K562 (cell line): ENCODE measurements at regions not wholly inside any gene's neighbourhood (a gene's known extent, or its start where the extent isn't known, plus 50 kb on each side); places are given as distances from the start of the nearest gene placed in this dataset.
A peak's percentile ranks its signal among the peaks of the same experiment; 100 is the strongest.

Experiments used
- ARID1B ChIP-seq: fragments of 450-650 bp; IDR thresholded peaks from 2 replicates; pipeline ENCODE4 v1.6.1; 2016; ENCODE audit warnings: antibody characterized with exemption, mild to moderate bottlenecking, inconsistent platforms
- C11orf30 ChIP-seq: fragments of 450-650 bp; IDR thresholded peaks from 2 replicates; pipeline ENCODE4 v1.6.1; 2016; ENCODE audit warnings: low read depth, mild to moderate bottlenecking
- CBFA2T3 ChIP-seq: fragments of 450-650 bp; IDR thresholded peaks from 2 replicates; pipeline ENCODE4 v1.6.1; 2017
- CEBPG ChIP-seq, 3 experiments: fragments of 200-800 bp in 1 of 3; sonication (Bioruptor generic) in 1 of 3; sonication (generic) in 1 of 3; formaldehyde crosslinking in 1 of 3; IDR thresholded peaks in 2 of 3; conservative IDR thresholded peaks in 1 of 3; 2 replicates each; pipeline versions ENCODE4 v1.6.1 to v1.8.0; 2016 to 2022; ENCODE audit warnings: missing compliant biosample characterization in 2 of 3, missing genetic modification characterization in 2 of 3, mild to moderate bottlenecking in 1 of 3, missing genetic modification reagents in 1 of 3
- DACH1 ChIP-seq: fragments of 450-650 bp; IDR thresholded peaks from 2 replicates; pipeline ENCODE4 v1.6.1; 2018; ENCODE audit not compliant: partially characterized antibody
- DPF2 ChIP-seq: fragments of 450-650 bp; IDR thresholded peaks from 2 replicates; pipeline ENCODE4 v1.6.1; 2016
- FOXA3 ChIP-seq, 2 experiments: fragments of 450-650 bp in 1 of 2; sonication (generic) in 1 of 2; formaldehyde crosslinking; IDR thresholded peaks in 1 of 2; conservative IDR thresholded peaks in 1 of 2; 2 replicates each; pipeline versions ENCODE4 v1.4.0 to v1.8.0; 2020 to 2022; ENCODE audit warnings: mild to moderate bottlenecking in 2 of 2, missing genetic modification reagents in 1 of 2
- FOXJ2 ChIP-seq: fragments of 200-800 bp; sonication (Bioruptor generic); IDR thresholded peaks from 2 replicates; pipeline ENCODE4 v1.6.1; 2016; ENCODE audit warnings: missing genetic modification characterization, missing compliant biosample characterization
- ILK ChIP-seq: fragments of 450-650 bp; IDR thresholded peaks from 2 replicates; pipeline ENCODE4 v1.6.1; 2016; ENCODE audit warnings: missing genetic modification characterization, low read depth, mild to moderate bottlenecking, missing compliant biosample characterization, moderate library complexity, borderline replicate concordance
- JUN ChIP-seq, 2 experiments: sonication (generic) in 1 of 2; formaldehyde crosslinking in 1 of 2; IDR thresholded peaks; 2 replicates each; pipeline versions ENCODE4 v1.6.1 to v1.8.0; 2012 to 2022; ENCODE audit warnings: borderline replicate concordance in 2 of 2, mild to moderate bottlenecking in 2 of 2, improper control_type of control experiment in 1 of 2, low read depth in 1 of 2, low read length in 1 of 2, missing genetic modification reagents in 1 of 2
- KDM1A ChIP-seq, 2 experiments: fragments of 450-650 bp; IDR thresholded peaks; 2 replicates each; pipeline ENCODE4 v1.6.1; 2016; ENCODE audit warnings: mild to moderate bottlenecking in 2 of 2
- MAFG ChIP-seq: fragments of 450-650 bp; conservative IDR thresholded peaks from 2 replicates; pipeline ENCODE4 v1.6.1; 2016; ENCODE audit warnings: missing genetic modification characterization, missing compliant biosample characterization
- NFIC ChIP-seq: fragments of 450-650 bp; IDR thresholded peaks from 2 replicates; pipeline ENCODE4 v1.6.1; 2017; ENCODE audit warnings: mild to moderate bottlenecking, inconsistent platforms
- NR3C1 ChIP-seq: sonication (generic); formaldehyde crosslinking; IDR thresholded peaks from 2 replicates; pipeline ENCODE4 v1.8.1; 2022; ENCODE audit warnings: missing genetic modification reagents
- OTX1 ChIP-seq: fragments of 450-650 bp; formaldehyde crosslinking; IDR thresholded peaks from 2 replicates; pipeline ENCODE4 v1.4.0; 2022; ENCODE audit warnings: mild to moderate bottlenecking
- PKNOX1 ChIP-seq: fragments of 450-650 bp; IDR thresholded peaks from 2 replicates; pipeline ENCODE4 v1.6.1; 2016
- PTBP1 ChIP-seq: fragments of 200-400 bp; formaldehyde crosslinking; IDR thresholded peaks from 2 replicates; pipeline ENCODE4 v1.6.1; 2017; ENCODE audit warnings: low read depth, low read length
- RAD21 ChIP-seq, 2 experiments: fragments of 250-450 bp in 1 of 2; fragments of 450-650 bp in 1 of 2; sonication (Bioruptor Pico) in 1 of 2; formaldehyde crosslinking in 1 of 2; IDR thresholded peaks in 1 of 2; conservative IDR thresholded peaks in 1 of 2; 2 replicates each; pipeline versions ENCODE4 v1.4.0 to v1.8.0; 2020 to 2022; ENCODE audit warnings: mild to moderate bottlenecking in 2 of 2, moderate library complexity in 1 of 2
- RCOR1 ChIP-seq, 2 experiments: IDR thresholded peaks; 2 replicates each; pipeline ENCODE4 v1.6.1; 2012; ENCODE audit warnings: low read depth in 2 of 2, low read length in 2 of 2, borderline replicate concordance in 1 of 2, improper control_type of control experiment in 1 of 2
- RNF2 ChIP-seq: sonication (generic); IDR thresholded peaks from 2 replicates; pipeline ENCODE4 v1.6.1; 2016
- SMARCE1 ChIP-seq: fragments of 450-650 bp; IDR thresholded peaks from 2 replicates; pipeline ENCODE4 v1.7.1; 2016; ENCODE audit warnings: mild to moderate bottlenecking
- TAF9B ChIP-seq: fragments of 450-650 bp; IDR thresholded peaks from 2 replicates; pipeline ENCODE4 v1.6.1; 2018; ENCODE audit warnings: mild to moderate bottlenecking; ENCODE audit not compliant: partially characterized antibody
- TRIM24 ChIP-seq, 2 experiments: fragments of 450-650 bp; IDR thresholded peaks; 2 replicates each; pipeline ENCODE4 v1.6.1; 2016
- U2AF1 ChIP-seq: fragments of 200-400 bp; formaldehyde crosslinking; optimal IDR thresholded peaks from 2 replicates; pipeline ENCODE3; 2017; ENCODE audit warnings: mild to moderate bottlenecking, low read depth, low read length, moderate library complexity
- ZBTB34 ChIP-seq: fragments of 250-450 bp; sonication (Bioruptor Pico); IDR thresholded peaks from 2 replicates; pipeline ENCODE4 v1.8.0; 2021; ENCODE audit warnings: mild to moderate bottlenecking, moderate library complexity
- TF ChIP-seq, protein P1 (sequence below): fragments of 200-400 bp; formaldehyde crosslinking; IDR thresholded peaks from 2 replicates; pipeline ENCODE4 v1.6.1; 2017; ENCODE audit warnings: mild to moderate bottlenecking, low read depth, low read length, moderate library complexity

- TF ChIP-seq ZBTB34: no peak
- TF ChIP-seq RAD21 (CRISPR knock-in tag; conservative IDR thresholded peaks at IDR 0.05 in 1 of 2, IDR thresholded peaks at IDR 0.05 in 1 of 2): 0 out of 4 replicates have a peak, but pooled peaks of 1 of the 2 experiments have one; percentile 4
- TF ChIP-seq FOXJ2 (tag): peak; percentile 70; the same call in 1 of the 2 replicates
- peak; percentile 95 for TF ChIP-seq PKNOX1
- TF ChIP-seq OTX1: no peak
- TF ChIP-seq ILK: no peak
- peak; percentile 19; the same call in 1 of the 2 replicates for TF ChIP-seq JUN (IDR thresholded peaks at IDR 0.05; ENCODE audit: borderline replicate concordance, low read depth, low read length)
- TF ChIP-seq JUN (CRISPR knock-in tag; IDR thresholded peaks at IDR 0.05; ENCODE audit: borderline replicate concordance): no peak
- TF ChIP-seq DPF2: peak; percentile 60; the same call in 1 of the 2 replicates
- TF ChIP-seq FOXA3 (CRISPR knock-in tag; conservative IDR thresholded peaks at IDR 0.05 in 1 of 2, IDR thresholded peaks at IDR 0.05 in 1 of 2): no peak
- peak; percentile 75 for TF ChIP-seq ARID1B
- peak in 1 of 2 experiments; percentile 90; a peak in 2 of 4 replicates for TF ChIP-seq RCOR1 (IDR thresholded peaks at IDR 0.05; ENCODE audit: borderline replicate concordance in 1 of 2, low read depth in 2 of 2, low read length in 2 of 2)
- peak; percentile 98 for TF ChIP-seq NFIC
- TF ChIP-seq NR3C1 (CRISPR knock-in tag): no peak
- no peak for TF ChIP-seq CEBPG (CRISPR knock-in tag; IDR thresholded peaks at IDR 0.05)
- TF ChIP-seq CEBPG (tag; conservative IDR thresholded peaks at IDR 0.05 in 1 of 2, IDR thresholded peaks at IDR 0.05 in 1 of 2): peak; percentile 72 to 92
- TF ChIP-seq RNF2: peak; percentile 44; the same call in 1 of the 2 replicates
- peak; percentile 48 for TF ChIP-seq TAF9B
- TF ChIP-seq PTBP1: no peak
- TF ChIP-seq KDM1A (IDR thresholded peaks at IDR 0.05): peak in 1 of 2 experiments; percentile 45; a peak in 2 of 4 replicates
- 0 out of 2 replicates have a peak, but pooled peaks have one; percentile 40 for TF ChIP-seq C11orf30
- no peak for TF ChIP-seq U2AF1
- TF ChIP-seq MAFG: 0 out of 2 replicates have a peak, but pooled peaks have one; percentile 56
- TF ChIP-seq TRIM24 (IDR thresholded peaks at IDR 0.05): peak in 1 of 2 experiments; percentile 33; a peak in 2 of 4 replicates
- TF ChIP-seq, protein P1, sequence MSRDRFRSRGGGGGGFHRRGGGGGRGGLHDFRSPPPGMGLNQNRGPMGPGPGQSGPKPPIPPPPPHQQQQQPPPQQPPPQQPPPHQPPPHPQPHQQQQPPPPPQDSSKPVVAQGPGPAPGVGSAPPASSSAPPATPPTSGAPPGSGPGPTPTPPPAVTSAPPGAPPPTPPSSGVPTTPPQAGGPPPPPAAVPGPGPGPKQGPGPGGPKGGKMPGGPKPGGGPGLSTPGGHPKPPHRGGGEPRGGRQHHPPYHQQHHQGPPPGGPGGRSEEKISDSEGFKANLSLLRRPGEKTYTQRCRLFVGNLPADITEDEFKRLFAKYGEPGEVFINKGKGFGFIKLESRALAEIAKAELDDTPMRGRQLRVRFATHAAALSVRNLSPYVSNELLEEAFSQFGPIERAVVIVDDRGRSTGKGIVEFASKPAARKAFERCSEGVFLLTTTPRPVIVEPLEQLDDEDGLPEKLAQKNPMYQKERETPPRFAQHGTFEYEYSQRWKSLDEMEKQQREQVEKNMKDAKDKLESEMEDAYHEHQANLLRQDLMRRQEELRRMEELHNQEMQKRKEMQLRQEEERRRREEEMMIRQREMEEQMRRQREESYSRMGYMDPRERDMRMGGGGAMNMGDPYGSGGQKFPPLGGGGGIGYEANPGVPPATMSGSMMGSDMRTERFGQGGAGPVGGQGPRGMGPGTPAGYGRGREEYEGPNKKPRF: no peak
- peak; percentile 73; the same call in 1 of the 2 replicates for TF ChIP-seq SMARCE1
- peak; percentile 73 for TF ChIP-seq CBFA2T3
- peak; percentile 58 for TF ChIP-seq DACH1
Observed at GRCh38 chr12:30450872-30451271, 244.8 kb downstream of the IPO8 start (continued).
